ENCODE measurements at regions not wholly inside any gene's neighbourhood (a gene's known extent, or its start where the extent isn't known, plus 50 kb on each side); places are given as distances from the start of the nearest gene placed in this dataset.

- TF ChIP-seq TAF1 (IDR thresholded peaks at IDR 0.05; ENCODE audit: borderline replicate concordance, low read depth, low read length) (no peak), POLR2A (IDR thresholded peaks at IDR 0.05; ENCODE audit: low read depth, low read length) (no peak), POLR2AphosphoS5 (IDR thresholded peaks at IDR 0.05; ENCODE audit: low read depth, low read length) (no peak)
Measured at GRCh38 chr12:69095765-69096477, 143.4 kb upstream of the CPSF6 start.
